Retinal pigment epithelial cell (primary cell): ENCODE measurements at regions not wholly inside any gene's neighbourhood (a gene's known extent, or its start where the extent isn't known, plus 50 kb on each side); places are given as distances from the start of the nearest gene placed in this dataset.

Experiments
- DNase-seq: peaks from one replicate; pipeline ENCODE4 v3.0.0-alpha.2; 2010; ENCODE audit warnings: low read depth
- H3K4me3 ChIP-seq: 2 replicates; pipeline ENCODE4 v1.5.1; 2011; ENCODE audit warnings: mild to moderate bottlenecking, low read length, control low read depth, moderate library complexity
- TF ChIP-seq, protein P1 (sequence below): conservative IDR thresholded peaks from 2 replicates; pipeline ENCODE4 v1.5.1; 2011; ENCODE audit warnings: low read depth, low read length, control low read depth, inconsistent platforms

DNA sequence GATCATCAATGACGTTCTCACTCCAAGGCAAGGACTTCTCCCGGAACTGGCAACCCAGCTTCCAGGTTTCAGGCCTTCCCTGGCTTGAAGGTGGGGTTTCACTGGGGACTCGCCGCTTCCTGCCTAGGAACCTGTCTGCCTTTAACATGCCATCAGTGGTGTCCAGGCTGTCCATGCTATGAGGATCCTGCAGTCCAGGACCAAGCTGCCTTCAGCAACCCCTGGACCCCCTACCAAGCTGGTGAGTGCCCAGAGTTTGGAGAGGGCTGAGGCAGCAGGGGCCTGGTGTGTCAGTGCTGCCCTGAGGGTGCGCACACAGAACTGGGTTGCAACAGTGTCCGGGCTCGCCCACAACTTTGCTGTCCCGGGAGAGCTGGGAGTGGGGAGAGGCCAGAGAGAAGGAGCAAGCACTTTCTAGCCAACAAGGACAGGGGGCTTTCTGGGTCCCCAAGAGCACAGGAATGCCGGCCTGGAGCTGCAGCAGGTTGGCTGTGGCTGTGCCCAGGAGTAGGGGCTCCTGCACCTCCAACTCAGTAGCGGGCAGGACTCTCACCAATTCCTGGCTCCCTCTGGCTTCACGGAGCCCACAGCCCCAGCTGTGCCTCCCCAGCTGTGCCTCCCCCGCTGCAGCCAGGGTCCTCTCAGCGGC lies 1563.2 kb upstream of the MIR17HG start:
- TF ChIP-seq, protein P1, sequence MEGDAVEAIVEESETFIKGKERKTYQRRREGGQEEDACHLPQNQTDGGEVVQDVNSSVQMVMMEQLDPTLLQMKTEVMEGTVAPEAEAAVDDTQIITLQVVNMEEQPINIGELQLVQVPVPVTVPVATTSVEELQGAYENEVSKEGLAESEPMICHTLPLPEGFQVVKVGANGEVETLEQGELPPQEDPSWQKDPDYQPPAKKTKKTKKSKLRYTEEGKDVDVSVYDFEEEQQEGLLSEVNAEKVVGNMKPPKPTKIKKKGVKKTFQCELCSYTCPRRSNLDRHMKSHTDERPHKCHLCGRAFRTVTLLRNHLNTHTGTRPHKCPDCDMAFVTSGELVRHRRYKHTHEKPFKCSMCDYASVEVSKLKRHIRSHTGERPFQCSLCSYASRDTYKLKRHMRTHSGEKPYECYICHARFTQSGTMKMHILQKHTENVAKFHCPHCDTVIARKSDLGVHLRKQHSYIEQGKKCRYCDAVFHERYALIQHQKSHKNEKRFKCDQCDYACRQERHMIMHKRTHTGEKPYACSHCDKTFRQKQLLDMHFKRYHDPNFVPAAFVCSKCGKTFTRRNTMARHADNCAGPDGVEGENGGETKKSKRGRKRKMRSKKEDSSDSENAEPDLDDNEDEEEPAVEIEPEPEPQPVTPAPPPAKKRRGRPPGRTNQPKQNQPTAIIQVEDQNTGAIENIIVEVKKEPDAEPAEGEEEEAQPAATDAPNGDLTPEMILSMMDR = no peak
- DNase-seq = no peak
- H3K4me3 ChIP-seq = no peak overlapping the region

DNA sequence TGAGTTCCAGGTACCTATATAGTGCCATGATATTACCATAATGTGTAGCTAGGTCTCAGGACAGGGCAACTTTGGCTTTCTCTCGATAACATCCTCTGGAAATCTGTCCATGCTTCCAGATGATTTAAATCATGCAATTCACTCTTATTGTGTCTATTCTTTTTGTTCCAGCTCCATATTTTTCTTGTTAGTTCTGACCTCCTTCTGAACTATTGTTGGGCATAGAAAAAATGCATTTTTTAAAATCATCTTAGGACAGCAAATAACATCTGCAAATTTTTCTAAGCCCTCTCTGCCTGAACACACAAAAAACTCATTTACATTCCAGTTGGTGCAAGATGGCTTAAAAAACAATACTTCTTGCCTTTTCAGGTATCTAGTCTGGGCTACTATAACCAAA lies 1561.0 kb upstream of the MIR17HG start:
- TF ChIP-seq, protein P1 = no peak
- H3K4me3 ChIP-seq = no peak overlapping the region
- no peak for DNase-seq

DNA sequence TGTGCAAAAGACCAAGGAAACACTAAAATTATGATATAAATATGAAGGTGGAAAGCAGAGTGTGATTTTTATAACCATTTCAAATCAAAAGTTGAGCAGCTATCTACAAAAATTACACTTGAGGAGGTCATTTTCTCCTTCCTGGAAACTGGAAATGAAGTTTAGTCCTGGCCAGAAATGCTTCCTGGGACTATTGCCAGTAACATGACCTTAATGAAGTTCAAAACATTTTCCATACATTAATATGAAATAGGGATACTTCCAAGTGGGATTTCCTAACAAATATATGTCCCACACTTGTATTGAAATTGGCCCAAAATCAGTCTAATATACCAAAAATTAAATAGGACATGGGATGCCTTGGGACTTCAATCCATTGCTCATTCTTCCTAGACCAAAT lies 1556.8 kb upstream of the MIR17HG start:
- DNase-seq = no peak
- TF ChIP-seq, protein P1 = no peak
- no peak overlapping the region for H3K4me3 ChIP-seq

DNA sequence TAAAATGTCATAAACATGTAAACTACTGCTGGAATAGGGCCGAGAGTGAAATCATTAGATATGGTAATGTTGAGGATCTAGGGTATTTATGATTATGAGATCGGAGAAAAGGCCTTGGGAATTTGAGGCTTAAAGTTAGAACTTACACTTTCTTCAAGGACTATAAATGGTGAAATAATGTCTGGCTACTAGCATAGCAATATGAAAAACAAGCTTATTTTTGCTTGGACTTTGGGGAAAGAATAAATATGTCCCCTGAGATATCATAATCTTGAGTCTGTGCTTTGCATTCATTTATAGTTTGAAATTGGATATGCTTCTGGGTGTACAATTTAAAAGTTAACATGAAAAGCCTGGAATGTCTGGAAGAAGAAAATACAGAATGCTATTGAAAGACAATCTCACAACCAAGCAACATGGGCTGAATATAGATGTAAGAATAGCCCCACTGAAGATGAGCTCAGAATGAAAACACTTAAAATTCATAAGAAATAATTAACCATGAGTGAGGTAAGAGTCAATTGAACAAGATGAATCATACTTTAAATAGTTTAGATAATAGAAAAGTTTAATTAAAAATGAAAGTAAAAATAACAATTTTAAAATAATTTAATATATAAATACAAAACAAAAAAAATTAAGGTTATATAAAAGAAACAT lies 1555.4 kb upstream of the MIR17HG start:
- TF ChIP-seq, protein P1 = no peak
- no peak overlapping the region for H3K4me3 ChIP-seq
- no peak for DNase-seq

DNA sequence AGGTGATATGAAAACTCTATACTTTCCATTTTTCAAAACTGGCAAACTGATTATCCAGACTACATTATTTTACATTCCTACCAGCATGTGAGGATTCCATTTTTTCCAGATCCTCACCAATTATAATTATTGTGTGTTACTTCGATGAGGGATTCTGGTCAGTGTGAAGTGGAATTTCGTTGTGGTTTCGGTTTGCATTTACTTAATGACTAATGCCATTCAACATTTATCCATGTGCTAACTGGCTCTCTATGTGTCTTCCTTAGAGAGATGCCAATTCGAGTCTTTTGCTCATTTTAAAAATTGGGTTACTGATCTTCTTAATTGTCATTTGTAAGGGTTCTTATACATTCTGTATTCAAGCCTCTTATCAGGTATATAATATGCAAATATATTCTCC lies 1551.3 kb upstream of the MIR17HG start:
- H3K4me3 ChIP-seq = no peak overlapping the region
- TF ChIP-seq, protein P1 = no peak
- no peak for DNase-seq

DNA sequence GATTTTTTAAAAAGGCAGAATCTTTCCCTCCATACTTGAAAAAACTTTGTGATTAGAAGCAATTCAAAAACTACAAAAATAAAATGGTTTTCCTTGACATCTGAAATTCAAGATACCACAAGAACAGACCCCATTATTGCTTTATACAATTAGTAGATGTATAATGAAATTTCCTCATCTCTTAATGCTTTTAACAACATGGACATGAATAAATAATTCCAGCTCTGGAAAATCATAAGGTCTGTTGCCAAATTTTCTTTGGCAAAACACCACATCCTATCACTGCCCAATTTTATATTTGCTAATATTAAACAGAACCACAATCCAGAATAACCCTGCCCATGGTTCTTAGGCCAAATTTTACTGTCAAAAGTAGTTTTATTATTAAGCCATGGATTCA lies 1543.6 kb upstream of the MIR17HG start:
- TF ChIP-seq, protein P1 = no peak
- no peak overlapping the region for H3K4me3 ChIP-seq
- no peak for DNase-seq

DNA sequence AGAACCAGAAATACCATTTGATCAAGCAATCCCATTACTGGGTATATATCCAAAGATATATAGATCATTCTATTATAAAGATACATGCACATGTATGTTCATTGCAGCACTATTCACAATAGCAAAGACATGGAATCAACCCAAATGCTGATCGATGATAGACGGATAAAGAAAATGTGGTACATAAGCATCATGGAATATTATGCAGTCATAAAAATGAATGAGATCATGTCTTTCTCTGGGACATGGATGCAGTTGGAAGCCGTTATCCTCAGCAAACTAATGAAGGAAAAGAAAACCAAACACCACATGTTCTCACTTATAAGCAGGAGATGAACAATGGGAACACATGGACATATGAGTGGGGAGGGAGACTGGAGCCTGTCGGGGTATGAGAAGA lies 1540.9 kb upstream of the MIR17HG start:
- no peak overlapping the region for H3K4me3 ChIP-seq
- DNase-seq = no peak
- TF ChIP-seq, protein P1 = no peak
